ENCODE measurements at regions not wholly inside any gene's neighbourhood (a gene's known extent, or its start where the extent isn't known, plus 50 kb on each side); places are given as distances from the start of the nearest gene placed in this dataset.

GRCh38 chr2:47653902-47654789 lies 83.4 kb upstream of the KCNK12 start:
- no peaks in the 10 kb centered on the region for H3K4me1 Mint-ChIP-seq
- ATAC-seq = no peak
- no peaks in the 10 kb centered on the region for H3K36me3 Mint-ChIP-seq
- H3K27ac Mint-ChIP-seq = no peak overlapping the region
- DNase-seq = no peak
- H3K9me3 Mint-ChIP-seq (ENCODE audit: low read depth) = no peaks in the 10 kb centered on the region
- no peak overlapping the region for H3K4me3 Mint-ChIP-seq
- CTCF ChIA-PET = no interaction called here
- H3K27me3 Mint-ChIP-seq = peaks cover 3% of the 10 kb centered on the region

GRCh38 chr2:47653036-47653435 lies 82.3 kb upstream of the KCNK12 start:
- CTCF ChIA-PET = no interaction called here
- ATAC-seq = no peak
- H3K27ac Mint-ChIP-seq = no peak overlapping the region
- peaks cover 3% of the 10 kb centered on the region for H3K27me3 Mint-ChIP-seq
- H3K4me3 Mint-ChIP-seq = no peak overlapping the region
- H3K9me3 Mint-ChIP-seq (ENCODE audit: low read depth) = no peaks in the 10 kb centered on the region
- H3K4me1 Mint-ChIP-seq = no peaks in the 10 kb centered on the region
- no peaks in the 10 kb centered on the region for H3K36me3 Mint-ChIP-seq
- no peak for DNase-seq

DNA sequence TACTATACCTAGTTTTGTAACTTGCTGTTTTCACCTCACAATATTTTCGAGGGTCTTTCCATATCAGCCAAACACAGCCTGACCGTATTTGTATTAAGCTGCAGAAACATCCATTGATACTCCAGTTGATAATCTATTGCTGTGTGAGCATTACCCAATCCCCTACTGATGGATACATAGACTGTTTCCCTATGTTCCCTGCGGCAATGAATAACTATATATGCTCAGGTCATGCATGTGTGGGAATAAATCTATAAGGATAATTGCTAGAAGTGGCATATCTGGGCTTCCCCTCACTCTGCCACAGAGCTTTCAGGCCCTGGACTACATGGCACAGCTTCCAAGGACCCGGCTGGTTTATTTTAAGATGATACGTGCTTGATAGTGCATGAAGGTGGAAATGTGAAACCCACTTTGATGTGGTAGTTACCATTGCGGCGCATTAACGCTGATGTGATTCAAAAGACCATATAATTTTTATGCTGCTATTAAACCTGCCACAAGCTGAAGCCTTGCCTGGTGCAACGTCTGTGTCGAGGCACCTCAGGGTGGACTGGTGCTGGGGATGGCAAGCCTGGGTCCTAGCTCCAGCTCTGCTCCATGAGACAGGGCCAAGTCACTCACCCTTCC lies 81.4 kb upstream of the KCNK12 start:
- DNase-seq = no peak
- Mint-ChIP-seq H3K9me3 (ENCODE audit: low read depth) (no peaks in the 10 kb centered on the region), H3K27ac (no peak overlapping the region)

DNA sequence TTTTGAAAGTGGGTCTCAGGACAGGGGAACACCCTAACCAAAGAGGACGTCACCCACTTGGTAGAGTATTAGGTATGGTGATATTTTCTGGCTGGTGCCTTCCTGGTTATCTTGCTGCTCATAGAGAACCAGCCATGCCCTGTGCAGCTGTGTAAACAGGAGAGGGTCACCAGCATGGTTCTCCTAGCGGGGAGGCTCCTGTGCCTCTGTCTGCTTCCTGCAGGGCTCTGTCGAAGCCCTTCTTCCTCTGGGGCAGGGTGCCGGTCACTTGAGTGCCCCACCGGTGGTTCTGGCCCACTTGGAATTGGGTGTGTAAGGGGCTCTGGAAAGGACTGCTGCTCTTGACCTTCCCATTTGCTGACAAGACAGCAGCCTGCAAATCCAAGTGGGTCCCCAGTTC lies 80.5 kb upstream of the KCNK12 start:
- Mint-ChIP-seq H3K9me3 (ENCODE audit: low read depth) (no peaks in the 10 kb centered on the region), H3K4me3 (no peak overlapping the region), H3K4me1 (no peaks in the 10 kb centered on the region), H3K27ac (no peak overlapping the region), H3K27me3 (peaks cover 3% of the 10 kb centered on the region), H3K36me3 (no peaks in the 10 kb centered on the region)
- DNase-seq = no peak
- ATAC-seq = no peak
- CTCF ChIA-PET = no interaction called here

More for the DNA sequence above, 81.4 kb upstream of the KCNK12 start:
- Mint-ChIP-seq H3K27me3 (peaks cover 3% of the 10 kb centered on the region), H3K4me3 (no peak overlapping the region), H3K36me3 (no peaks in the 10 kb centered on the region), H3K4me1 (no peaks in the 10 kb centered on the region)
- CTCF ChIA-PET = no interaction called here
- ATAC-seq = no peak

GRCh38 chr2:47650001-47650535 lies 79.3 kb upstream of the KCNK12 start:
- H3K9me3 Mint-ChIP-seq (ENCODE audit: low read depth) = no peaks in the 10 kb centered on the region
- no peak overlapping the region for H3K27ac Mint-ChIP-seq
- no peaks in the 10 kb centered on the region for H3K4me1 Mint-ChIP-seq
- CTCF ChIA-PET = no interaction called here
- DNase-seq (no peak), ATAC-seq (no peak)
- peaks cover 3% of the 10 kb centered on the region for H3K27me3 Mint-ChIP-seq
- H3K4me3 Mint-ChIP-seq = no peak overlapping the region
- H3K36me3 Mint-ChIP-seq = no peaks in the 10 kb centered on the region

DNA sequence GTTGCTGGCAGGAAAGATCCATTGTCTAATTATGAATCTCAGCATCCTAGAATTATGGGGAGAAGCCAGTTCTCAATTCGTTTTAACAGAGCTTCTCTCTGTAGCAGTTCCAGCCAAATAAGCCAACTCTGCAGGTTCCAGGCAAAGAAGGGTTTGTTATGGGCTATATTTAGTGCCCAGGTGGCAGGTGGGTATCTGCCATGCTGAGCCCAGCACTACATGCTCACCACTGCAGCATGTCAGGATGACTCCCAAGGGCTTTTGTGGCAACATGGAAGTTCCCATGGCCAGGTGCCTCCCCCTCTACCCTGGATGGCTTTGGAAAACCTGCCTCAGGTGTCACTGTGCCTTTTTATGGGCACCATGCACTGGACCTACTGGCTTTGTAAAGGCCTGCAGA lies 74.5 kb upstream of the KCNK12 start:
- Mint-ChIP-seq H3K4me3 (no peak overlapping the region), H3K9me3 (ENCODE audit: low read depth) (no peaks in the 10 kb centered on the region), H3K27me3 (no peaks in the 10 kb centered on the region), H3K4me1 (no peaks in the 10 kb centered on the region), H3K27ac (no peak overlapping the region), H3K36me3 (no peaks in the 10 kb centered on the region)
- DNase-seq (no peak), ATAC-seq (no peak)
- CTCF ChIA-PET = no interaction called here

GRCh38 chr2:47644351-47644750 lies 73.6 kb upstream of the KCNK12 start:
- no peak for ATAC-seq
- no peaks in the 10 kb centered on the region for H3K4me1 Mint-ChIP-seq

DNA sequence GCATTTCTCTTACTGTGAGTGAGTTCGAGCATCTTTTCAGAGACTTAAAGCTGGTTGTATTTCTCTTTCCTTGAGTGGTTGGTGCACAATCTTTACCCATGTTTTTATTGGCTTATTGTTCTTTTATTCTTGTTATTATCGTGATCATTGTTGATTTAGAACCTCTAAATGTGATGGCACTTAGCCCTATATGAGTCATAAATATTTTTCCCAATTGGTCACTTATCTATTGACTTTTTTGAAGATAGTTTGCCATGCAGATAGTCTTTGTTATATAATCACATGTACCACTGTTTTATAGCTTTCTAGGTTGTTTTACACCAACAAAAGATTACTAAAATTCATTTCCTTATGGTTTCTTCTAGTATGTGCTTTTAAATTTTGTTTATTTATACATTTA lies 70.6 kb upstream of the KCNK12 start:
- H3K27me3 Mint-ChIP-seq = no peaks in the 10 kb centered on the region
- CTCF ChIA-PET = no interaction called here
- H3K4me3 Mint-ChIP-seq = no peak overlapping the region
- no peaks in the 10 kb centered on the region for H3K36me3 Mint-ChIP-seq
- no peak overlapping the region for H3K27ac Mint-ChIP-seq
- H3K9me3 Mint-ChIP-seq (ENCODE audit: low read depth) = no peaks in the 10 kb centered on the region
- DNase-seq = no peak
- H3K4me1 Mint-ChIP-seq = no peaks in the 10 kb centered on the region
- ATAC-seq = no peak

More at GRCh38 chr2:47644351-47644750, 73.6 kb upstream of the KCNK12 start:
- Mint-ChIP-seq H3K4me3 (no peak overlapping the region), H3K36me3 (no peaks in the 10 kb centered on the region), H3K9me3 (ENCODE audit: low read depth) (no peaks in the 10 kb centered on the region), H3K27ac (no peak overlapping the region), H3K27me3 (no peaks in the 10 kb centered on the region)
- CTCF ChIA-PET = no interaction called here
- no peak for DNase-seq

GRCh38 chr2:47640356-47640755 lies 69.6 kb upstream of the KCNK12 start:
- H3K36me3 Mint-ChIP-seq = no peaks in the 10 kb centered on the region
- H3K4me3 Mint-ChIP-seq = no peak overlapping the region
- CTCF ChIA-PET = interaction anchor here (1.2 kb wide), 1 partner anchor 127 kb away, joined by 4 read pairs; no protein-coding TSS in a partner anchor
- H3K27me3 Mint-ChIP-seq = no peaks in the 10 kb centered on the region
- no peak overlapping the region for H3K27ac Mint-ChIP-seq
- ATAC-seq = no peak
- no peak for DNase-seq
- no peaks in the 10 kb centered on the region for H3K9me3 Mint-ChIP-seq (ENCODE audit: low read depth)
- no peaks in the 10 kb centered on the region for H3K4me1 Mint-ChIP-seq

DNA sequence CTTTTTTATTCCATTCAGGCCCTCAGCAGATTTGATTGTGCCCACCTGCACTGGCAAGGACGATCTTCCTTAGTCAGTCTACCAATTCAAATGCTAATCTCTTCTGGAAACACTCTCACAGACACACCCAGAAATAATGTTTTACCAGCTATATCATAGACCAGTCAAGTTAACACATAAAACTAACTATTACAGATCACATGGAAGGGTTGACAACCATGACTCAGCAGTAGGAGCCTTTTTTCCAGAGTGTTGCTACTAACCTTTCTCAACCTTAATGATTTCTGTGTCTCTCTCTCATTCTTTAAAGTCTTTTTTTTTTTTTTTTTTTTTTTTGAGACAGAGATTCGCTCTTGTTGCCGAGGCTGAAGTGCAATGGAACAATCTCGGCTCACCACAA lies 68.7 kb upstream of the KCNK12 start:
- Mint-ChIP-seq H3K4me3 (no peak overlapping the region), H3K36me3 (no peaks in the 10 kb centered on the region), H3K27ac (no peak overlapping the region), H3K9me3 (ENCODE audit: low read depth) (no peaks in the 10 kb centered on the region), H3K4me1 (no peaks in the 10 kb centered on the region), H3K27me3 (no peaks in the 10 kb centered on the region)
- DNase-seq (no peak), ATAC-seq (no peak)
- CTCF ChIA-PET = no interaction called here

GRCh38 chr2:47638430-47638829 lies 67.6 kb upstream of the KCNK12 start:
- Mint-ChIP-seq H3K4me1 (no peaks in the 10 kb centered on the region), H3K36me3 (no peaks in the 10 kb centered on the region), H3K4me3 (no peak overlapping the region), H3K27ac (no peak overlapping the region), H3K27me3 (no peaks in the 10 kb centered on the region), H3K9me3 (ENCODE audit: low read depth) (no peaks in the 10 kb centered on the region)
- CTCF ChIA-PET = no interaction called here
- ATAC-seq (no peak), DNase-seq (no peak)

- DNase-seq (no peak), ATAC-seq (no peak)
- H3K4me3 Mint-ChIP-seq = no peak overlapping the region
- CTCF ChIA-PET = no interaction called here
- H3K4me1 Mint-ChIP-seq = no peaks in the 10 kb centered on the region
- no peaks in the 10 kb centered on the region for H3K27me3 Mint-ChIP-seq
- no peaks in the 10 kb centered on the region for H3K36me3 Mint-ChIP-seq
- no peaks in the 10 kb centered on the region for H3K9me3 Mint-ChIP-seq (ENCODE audit: low read depth)
- no peak overlapping the region for H3K27ac Mint-ChIP-seq
Measured at GRCh38 chr2:47636596-47637264, 65.9 kb upstream of the KCNK12 start.

GRCh38 chr2:47636176-47636575 lies 65.4 kb upstream of the KCNK12 start:
- Mint-ChIP-seq H3K4me3 (no peak overlapping the region), H3K27me3 (no peaks in the 10 kb centered on the region), H3K4me1 (no peaks in the 10 kb centered on the region), H3K27ac (no peak overlapping the region), H3K9me3 (ENCODE audit: low read depth) (no peaks in the 10 kb centered on the region), H3K36me3 (no peaks in the 10 kb centered on the region)
- DNase-seq (no peak), ATAC-seq (no peak)
- CTCF ChIA-PET = no interaction called here

DNA sequence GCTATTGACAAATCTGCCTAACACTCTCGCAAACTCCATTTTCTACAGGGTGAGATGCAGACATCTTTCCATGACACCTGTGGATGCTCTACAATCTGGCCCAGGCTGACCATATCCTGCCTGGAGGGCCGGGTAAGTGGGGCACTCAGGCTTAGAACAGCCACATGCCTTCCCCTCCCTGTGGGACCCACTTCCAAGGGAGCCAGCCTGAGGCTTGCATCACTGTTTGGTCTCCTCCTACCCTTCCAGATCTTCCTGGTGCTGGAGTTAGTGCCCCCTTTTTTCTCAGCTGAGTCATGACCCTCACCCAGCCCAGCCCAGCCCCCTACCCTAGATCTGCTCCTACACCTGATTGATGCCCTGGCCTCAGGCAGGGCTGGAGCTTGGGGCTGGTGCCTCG lies 62.0 kb upstream of the KCNK12 start:
- Mint-ChIP-seq H3K27me3 (no peaks in the 10 kb centered on the region), H3K27ac (no peak overlapping the region), H3K4me3 (no peak overlapping the region), H3K4me1 (no peaks in the 10 kb centered on the region), H3K36me3 (no peaks in the 10 kb centered on the region), H3K9me3 (ENCODE audit: low read depth) (no peaks in the 10 kb centered on the region)
- DNase-seq (no peak), ATAC-seq (no peak)
- CTCF ChIA-PET = interaction anchor here (0.8 kb wide), 1 partner anchor 135 kb away, joined by 3 read pairs; no protein-coding TSS in a partner anchor
